Thymus (tissue), 11 donors: ENCODE measurements at regions not wholly inside any gene's neighbourhood (a gene's known extent, or its start where the extent isn't known, plus 50 kb on each side); places are given as distances from the start of the nearest gene placed in this dataset.
"Not testable (repeated sequence)": the region's sequence is repeated elsewhere in the genome, so short reads cannot be mapped to it uniquely, and the experiment has no call there.

ENCODE experiments used
- DNase-seq, 9 donors: peaks; one replicate each; pipeline ENCODE4 v3.0.0-alpha.2; 2013; ENCODE audit warnings: low spot score in 9 of 9, low read depth in 6 of 9, missing footprints in 1 of 9
- H3K27ac ChIP-seq, 2 donors: one replicate each; pipeline ENCODE4 v1.5.1; 2013; ENCODE audit warnings: control low read depth in 1 of 2, low read depth in 1 of 2, low read length in 1 of 2, mild to moderate bottlenecking in 1 of 2, moderate library complexity in 1 of 2
- H3K27me3 ChIP-seq, 2 donors: one replicate each; pipeline ENCODE4 v1.5.1; 2013; ENCODE audit warnings: low read length in 1 of 2; ENCODE audit not compliant: control insufficient read depth in 2 of 2, insufficient read depth in 1 of 2
- H3K36me3 ChIP-seq, 2 donors: one replicate each; pipeline ENCODE4 v1.5.1; 2013; ENCODE audit warnings: low read length in 1 of 2, mild to moderate bottlenecking in 1 of 2, moderate library complexity in 1 of 2; ENCODE audit not compliant: control insufficient read depth in 2 of 2, insufficient read depth in 2 of 2
- H3K4me1 ChIP-seq, 2 donors: one replicate each; pipeline ENCODE4 v1.5.1; 2013; ENCODE audit warnings: low read length in 2 of 2; ENCODE audit not compliant: control insufficient read depth in 2 of 2, insufficient read depth in 2 of 2
- H3K4me3 ChIP-seq, 2 donors: one replicate each; pipeline ENCODE4 v1.5.1; 2013; ENCODE audit warnings: low read length in 2 of 2, control low read depth in 1 of 2, mild to moderate bottlenecking in 1 of 2
- H3K9me3 ChIP-seq, 2 donors: one replicate each; pipeline ENCODE4 v1.5.1; 2013; ENCODE audit warnings: low read length in 1 of 2, mild to moderate bottlenecking in 1 of 2; ENCODE audit not compliant: control insufficient read depth in 2 of 2, insufficient read depth in 1 of 2
- WGBS: extraction: QIAGEN DNeasy Blood & Tissue Kit; methylation state at CpG from one replicate; pipeline ENCODE4 v1.1.7; 2013; 5-methylcytosine and 5-hydroxymethylcytosine counted together
- donor health status: healthy.

GRCh38 chr17:16888413-16889087, 83.4 kb downstream of the TNFRSF13B start:
- DNase-seq, result no peak

DNA sequence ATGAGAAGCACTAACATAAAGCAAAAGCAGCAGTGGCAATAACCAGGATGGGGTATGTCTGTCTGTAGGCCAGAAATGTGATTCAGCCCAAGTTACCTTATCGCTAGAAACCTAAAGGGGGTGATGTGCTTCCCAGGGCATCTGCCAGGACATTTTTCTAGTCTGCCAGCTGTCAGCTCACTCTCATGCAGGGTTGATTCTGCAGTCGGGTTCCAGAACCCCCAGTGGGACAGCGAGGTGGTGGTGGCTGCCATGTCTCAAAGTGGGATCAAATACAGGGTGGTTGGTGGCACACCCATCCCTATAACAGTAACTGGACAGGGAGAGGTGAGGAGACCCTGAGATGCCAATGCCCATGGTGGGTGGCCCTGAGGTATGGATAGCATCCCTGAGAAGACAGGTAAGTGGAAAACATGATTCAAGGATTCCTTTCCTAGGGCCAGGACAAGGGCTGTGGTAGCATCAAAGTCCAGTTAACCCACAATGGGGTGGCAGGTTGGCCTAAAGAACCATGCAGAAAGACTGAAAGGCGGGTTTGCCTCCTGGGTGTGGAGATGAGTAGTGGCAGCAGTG, 84.3 kb downstream of the TNFRSF13B start:
- no peak overlapping the region for H3K4me3 ChIP-seq
- H3K9me3 ChIP-seq, result no peaks in the 10 kb centered on the region
- no peak overlapping the region for H3K27ac ChIP-seq
- no peaks in the 10 kb centered on the region for H3K27me3 ChIP-seq
- H3K4me1 ChIP-seq, result no peaks in the 10 kb centered on the region
- no peak for DNase-seq
- no peaks in the 10 kb centered on the region for H3K36me3 ChIP-seq
- whole genome bisulfite sequencing, result 95% methylated on average over 4 of the region's 4 CpGs

More at GRCh38 chr17:16888413-16889087, 83.4 kb downstream of the TNFRSF13B start:
- Histone ChIP-seq H3K27me3 (no peaks in the 10 kb centered on the region), H3K36me3 (no peaks in the 10 kb centered on the region), H3K4me3 (no peak overlapping the region), H3K4me1 (no peaks in the 10 kb centered on the region), H3K27ac (no peak overlapping the region), H3K9me3 (no peaks in the 10 kb centered on the region)
- WGBS, result 79% methylated on average over 4 of the region's 4 CpGs

- Histone ChIP-seq H3K9me3 (no peaks in the 10 kb centered on the region), H3K36me3 (no peaks in the 10 kb centered on the region), H3K4me1 (no peaks in the 10 kb centered on the region), H3K27me3 (no peaks in the 10 kb centered on the region), H3K27ac (no peak overlapping the region), H3K4me3 (no peak overlapping the region)
- WGBS, result 82% methylated on average over 4 of the region's 4 CpGs
- DNase-seq, result no peak
Observed at GRCh38 chr17:16886655-16887322, 85.1 kb downstream of the TNFRSF13B start.

DNA sequence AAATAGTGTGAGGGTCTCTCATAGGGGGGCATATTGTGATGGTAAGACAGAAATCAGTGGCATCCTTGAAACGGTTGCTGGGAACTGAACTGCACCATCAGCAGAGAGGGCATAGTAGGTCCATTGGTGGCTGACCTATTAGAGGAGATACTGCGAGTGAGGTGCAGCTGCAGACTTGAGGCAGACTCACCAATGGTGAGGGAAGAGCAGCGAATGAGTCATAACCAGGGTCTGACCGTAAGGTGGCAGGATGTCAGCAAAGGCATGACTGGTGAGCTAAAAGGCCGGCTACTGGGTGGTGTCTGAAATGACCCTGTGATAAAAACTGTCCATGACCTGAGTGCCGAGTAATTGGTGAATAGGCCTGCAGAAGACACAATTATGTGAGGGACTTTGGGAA, 86.7 kb downstream of the TNFRSF13B start:
- not testable (repeated sequence) for H3K27ac ChIP-seq, H3K36me3 ChIP-seq, H3K4me1 ChIP-seq, H3K4me3 ChIP-seq, H3K27me3 ChIP-seq, H3K9me3 ChIP-seq, DNase-seq
- 95% methylated on average over 4 of the region's 6 CpGs for WGBS

DNA sequence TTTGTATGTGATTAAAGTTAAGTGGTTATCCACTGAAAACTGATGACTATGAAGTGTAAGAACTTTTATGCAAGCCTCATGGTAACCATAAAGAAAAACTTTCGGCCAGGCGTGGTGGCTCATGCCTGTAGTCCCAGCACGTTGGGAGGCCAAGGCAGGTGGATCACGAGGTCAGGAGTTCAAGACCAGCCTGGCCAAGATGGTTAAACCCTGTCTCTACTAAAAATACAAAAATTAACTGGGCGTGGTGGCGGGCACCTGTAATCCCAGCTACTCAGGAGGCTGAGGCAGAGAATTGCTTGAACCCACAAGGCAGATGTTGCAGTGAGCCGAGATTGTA, 89.0 kb downstream of the TNFRSF13B start:
- not testable (repeated sequence) for H3K27me3 ChIP-seq, H3K9me3 ChIP-seq, H3K36me3 ChIP-seq, DNase-seq, H3K4me1 ChIP-seq, H3K4me3 ChIP-seq, H3K27ac ChIP-seq
- 96% methylated on average over 7 of the region's 7 CpGs for WGBS

GRCh38 chr17:16882243-16882925, 89.5 kb downstream of the TNFRSF13B start:
- Histone ChIP-seq H3K4me1 (no peaks in the 10 kb centered on the region), H3K9me3 (no peaks in the 10 kb centered on the region), H3K4me3 (no peak overlapping the region), H3K36me3 (no peaks in the 10 kb centered on the region), H3K27me3 (no peaks in the 10 kb centered on the region), H3K27ac (no peak overlapping the region)
- no peak for DNase-seq
- WGBS, result 96% methylated on average over 11 of the region's 11 CpGs

DNA sequence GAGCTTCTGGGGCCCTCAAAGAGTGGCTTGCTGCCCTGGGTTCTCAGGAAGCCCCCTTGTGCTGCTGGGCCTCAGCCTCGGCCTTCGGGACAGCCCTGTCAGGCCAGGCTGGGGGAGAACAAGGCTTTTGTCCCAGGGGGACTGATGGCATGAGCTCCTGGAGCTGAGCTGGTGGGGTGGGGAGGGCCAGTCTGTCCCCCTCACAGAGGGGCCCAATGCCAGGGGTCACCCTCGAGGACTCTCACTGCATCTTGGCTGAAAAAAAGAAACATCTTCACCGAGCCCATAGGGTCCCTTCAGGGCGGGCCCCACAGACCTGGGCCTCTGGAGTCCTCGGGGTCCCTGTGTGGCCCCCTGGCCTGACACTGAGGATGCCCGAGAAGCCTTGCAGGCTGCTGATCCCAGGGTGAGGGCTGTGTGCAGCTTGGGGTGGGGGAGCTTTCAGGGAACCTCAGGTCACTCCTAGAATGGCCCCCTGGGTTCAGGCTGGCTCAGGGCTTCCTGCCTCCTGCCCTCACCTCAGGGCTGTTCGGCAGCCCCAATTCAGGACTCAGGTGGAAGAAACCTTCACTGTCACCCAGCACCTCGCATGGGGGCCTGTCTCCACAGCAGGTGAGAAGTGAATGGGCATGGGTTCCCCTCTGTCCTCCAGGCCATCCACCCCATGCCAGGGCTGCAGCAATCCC, 90.5 kb downstream of the TNFRSF13B start:
- H3K4me1 ChIP-seq, result no peaks in the 10 kb centered on the region
- DNase-seq, result no peak
- H3K27ac ChIP-seq, result no peak overlapping the region
- WGBS, result 97% methylated on average over 9 of the region's 9 CpGs
- H3K27me3 ChIP-seq, result no peaks in the 10 kb centered on the region
- no peaks in the 10 kb centered on the region for H3K9me3 ChIP-seq
- H3K36me3 ChIP-seq, result no peaks in the 10 kb centered on the region
- no peak overlapping the region for H3K4me3 ChIP-seq

GRCh38 chr17:16880843-16881230, 91.1 kb downstream of the TNFRSF13B start:
- DNase-seq, result no peak
- Histone ChIP-seq H3K4me1 (no peaks in the 10 kb centered on the region), H3K27ac (no peak overlapping the region), H3K4me3 (no peak overlapping the region), H3K36me3 (no peaks in the 10 kb centered on the region), H3K9me3 (no peaks in the 10 kb centered on the region), H3K27me3 (no peaks in the 10 kb centered on the region)
- WGBS, result 95% methylated on average over 9 of the region's 9 CpGs
